ENCODE measurements at regions not wholly inside any gene's neighbourhood (a gene's known extent, or its start where the extent isn't known, plus 50 kb on each side); places are given as distances from the start of the nearest gene placed in this dataset.

DNA sequence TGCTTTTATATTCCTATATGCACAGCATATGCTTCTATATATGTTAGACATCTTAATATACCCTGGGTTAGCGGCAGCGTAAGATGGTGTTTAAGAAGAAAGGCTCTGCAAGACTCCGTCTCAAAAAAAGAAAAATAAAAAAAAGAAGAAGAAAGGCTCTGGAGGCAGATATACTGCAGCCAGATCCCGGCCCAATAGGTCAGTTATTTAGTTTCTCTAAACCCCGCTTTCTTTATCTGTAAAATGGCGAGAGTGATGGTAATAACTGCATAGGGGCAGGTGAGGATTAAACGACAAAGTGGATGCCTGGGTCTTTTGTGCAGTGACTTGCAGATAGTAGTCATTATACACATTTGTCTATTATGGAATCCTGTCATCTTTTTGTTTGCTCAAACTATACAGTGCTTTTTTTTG is 115.2 kb downstream of the NAA11 start:
- TF ChIP-seq, protein P1, sequence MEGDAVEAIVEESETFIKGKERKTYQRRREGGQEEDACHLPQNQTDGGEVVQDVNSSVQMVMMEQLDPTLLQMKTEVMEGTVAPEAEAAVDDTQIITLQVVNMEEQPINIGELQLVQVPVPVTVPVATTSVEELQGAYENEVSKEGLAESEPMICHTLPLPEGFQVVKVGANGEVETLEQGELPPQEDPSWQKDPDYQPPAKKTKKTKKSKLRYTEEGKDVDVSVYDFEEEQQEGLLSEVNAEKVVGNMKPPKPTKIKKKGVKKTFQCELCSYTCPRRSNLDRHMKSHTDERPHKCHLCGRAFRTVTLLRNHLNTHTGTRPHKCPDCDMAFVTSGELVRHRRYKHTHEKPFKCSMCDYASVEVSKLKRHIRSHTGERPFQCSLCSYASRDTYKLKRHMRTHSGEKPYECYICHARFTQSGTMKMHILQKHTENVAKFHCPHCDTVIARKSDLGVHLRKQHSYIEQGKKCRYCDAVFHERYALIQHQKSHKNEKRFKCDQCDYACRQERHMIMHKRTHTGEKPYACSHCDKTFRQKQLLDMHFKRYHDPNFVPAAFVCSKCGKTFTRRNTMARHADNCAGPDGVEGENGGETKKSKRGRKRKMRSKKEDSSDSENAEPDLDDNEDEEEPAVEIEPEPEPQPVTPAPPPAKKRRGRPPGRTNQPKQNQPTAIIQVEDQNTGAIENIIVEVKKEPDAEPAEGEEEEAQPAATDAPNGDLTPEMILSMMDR (IDR thresholded peaks at IDR 0.05): no peak
- no peaks in the 10 kb centered on the region for H3K36me3 Mint-ChIP-seq (ENCODE audit: low read depth)
- POLR2A ChIA-PET: no interaction called here
- Histone ChIP-seq H3K4me3 (ENCODE audit: low read length) (no peak overlapping the region), H3K27me3 (ENCODE audit: control insufficient read depth in 1 of 2, insufficient read depth in 2 of 2, low read length in 2 of 2) (no peaks in the 10 kb centered on the region), H3K4me1 (ENCODE audit: insufficient read depth, low read length) (no peaks in the 10 kb centered on the region), H3K27ac (ENCODE audit: low read depth in 1 of 2, low read length in 2 of 2) (no peak overlapping the region), H3K36me3 (ENCODE audit: insufficient read depth, low read length) (no peaks in the 10 kb centered on the region), H3K9me3 (ENCODE audit: control insufficient read depth in 1 of 2, insufficient read depth in 1 of 2, low read length in 2 of 2) (no peaks in the 10 kb centered on the region)
- DNase-seq (no peak), ATAC-seq (ENCODE audit: poor library complexity) (no peak)
- H3K4me3 Mint-ChIP-seq: no peak overlapping the region
- CTCF ChIA-PET: no interaction called here
- peaks cover 4% of the 10 kb centered on the region for H3K9me3 Mint-ChIP-seq
- intact Hi-C loops (cut with DNase I, micrococcal nuclease): no loop called here
- no peak overlapping the region for H3K27ac Mint-ChIP-seq
- no peaks in the 10 kb centered on the region for H3K27me3 Mint-ChIP-seq
- no peaks in the 10 kb centered on the region for H3K4me1 Mint-ChIP-seq (ENCODE audit: low read depth)

DNA sequence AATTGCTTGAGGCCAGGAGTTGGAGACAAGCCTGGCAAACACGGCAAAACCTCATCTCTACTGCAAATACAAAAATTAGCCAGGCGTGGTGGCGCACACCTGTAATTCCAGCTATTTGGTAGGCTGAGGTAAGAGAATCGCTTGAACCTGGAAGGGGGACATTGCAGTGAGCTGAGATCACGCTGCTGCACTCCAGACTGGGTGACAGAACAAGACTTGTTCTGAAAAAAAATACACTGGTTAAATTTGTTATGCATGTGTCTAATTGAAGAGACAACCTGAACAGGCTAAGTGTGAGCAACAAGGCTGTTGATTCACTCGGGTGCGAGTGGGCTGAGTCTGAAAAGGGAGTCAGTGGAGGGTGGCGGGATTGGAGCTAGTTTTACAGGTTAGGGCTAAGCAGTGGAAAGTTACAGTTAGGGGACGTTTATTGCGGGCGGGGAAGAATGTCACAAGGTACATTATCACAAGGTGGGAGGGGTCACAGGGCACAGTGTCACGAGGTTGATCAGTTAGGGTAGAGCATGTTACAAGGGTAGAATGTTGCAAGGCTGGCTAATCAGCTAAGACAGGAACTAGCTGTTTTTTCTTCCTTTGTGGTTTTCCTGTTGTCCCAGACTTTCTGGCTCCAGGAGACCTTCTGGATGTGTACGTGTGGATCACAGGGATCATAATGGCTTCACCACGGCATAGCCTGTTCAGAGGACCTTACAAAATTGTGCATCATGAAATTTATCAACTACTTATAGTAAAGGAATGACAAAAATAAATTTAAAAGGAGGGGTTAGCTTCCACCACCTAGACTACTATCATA is 115.8 kb downstream of the NAA11 start:
- no peak overlapping the region for H3K4me3 ChIP-seq (ENCODE audit: low read length)
- H3K36me3 ChIP-seq (ENCODE audit: insufficient read depth, low read length): no peaks in the 10 kb centered on the region
- no peak for ATAC-seq (ENCODE audit: poor library complexity)
- Mint-ChIP-seq H3K4me3 (no peak overlapping the region), H3K4me1 (ENCODE audit: low read depth) (no peaks in the 10 kb centered on the region), H3K9me3 (peaks cover 4% of the 10 kb centered on the region), H3K36me3 (ENCODE audit: low read depth) (no peaks in the 10 kb centered on the region), H3K27ac (no peak overlapping the region), H3K27me3 (no peaks in the 10 kb centered on the region)
- no peaks in the 10 kb centered on the region for H3K9me3 ChIP-seq (ENCODE audit: control insufficient read depth in 1 of 2, insufficient read depth in 1 of 2, low read length in 2 of 2)
- intact Hi-C loops (cut with DNase I, micrococcal nuclease): no loop called here
- DNase-seq: no peak
- H3K4me1 ChIP-seq (ENCODE audit: insufficient read depth, low read length): no peaks in the 10 kb centered on the region
- ChIA-PET POLR2A (no interaction called here), CTCF (no interaction called here)
- H3K27ac ChIP-seq (ENCODE audit: low read depth in 1 of 2, low read length in 2 of 2): no peak overlapping the region
- TF ChIP-seq, protein P1 (IDR thresholded peaks at IDR 0.05): no peak
- H3K27me3 ChIP-seq (ENCODE audit: control insufficient read depth in 1 of 2, insufficient read depth in 2 of 2, low read length in 2 of 2): no peaks in the 10 kb centered on the region

GRCh38 chr4:79209081-79209480 is 116.8 kb downstream of the NAA11 start:
- H3K9me3 Mint-ChIP-seq: peaks cover 4% of the 10 kb centered on the region
- ATAC-seq (ENCODE audit: poor library complexity) (no peak), DNase-seq (no peak)
- intact Hi-C loops (cut with DNase I, micrococcal nuclease): no loop called here
- no peaks in the 10 kb centered on the region for H3K27me3 Mint-ChIP-seq
- ChIA-PET CTCF (no interaction called here), POLR2A (no interaction called here)
- H3K27me3 ChIP-seq (ENCODE audit: control insufficient read depth in 1 of 2, insufficient read depth in 2 of 2, low read length in 2 of 2): no peaks in the 10 kb centered on the region
- H3K4me1 Mint-ChIP-seq (ENCODE audit: low read depth): no peaks in the 10 kb centered on the region
- no peak overlapping the region for H3K4me3 Mint-ChIP-seq
- H3K4me1 ChIP-seq (ENCODE audit: insufficient read depth, low read length): no peaks in the 10 kb centered on the region
- no peak overlapping the region for H3K4me3 ChIP-seq (ENCODE audit: low read length)
- H3K36me3 Mint-ChIP-seq (ENCODE audit: low read depth): no peaks in the 10 kb centered on the region
- H3K27ac ChIP-seq (ENCODE audit: low read depth in 1 of 2, low read length in 2 of 2): no peak overlapping the region
- no peak overlapping the region for H3K27ac Mint-ChIP-seq
- TF ChIP-seq, protein P1 (IDR thresholded peaks at IDR 0.05): no peak
- H3K9me3 ChIP-seq (ENCODE audit: control insufficient read depth in 1 of 2, insufficient read depth in 1 of 2, low read length in 2 of 2): no peaks in the 10 kb centered on the region
- no peaks in the 10 kb centered on the region for H3K36me3 ChIP-seq (ENCODE audit: insufficient read depth, low read length)
